Stimulated activated CD4-positive, alpha-beta T cell treated with anti-CD3 and anti-CD28 coated beads, Interleukin-4, amount 100 ng/mL, for 24 hours (primary cell): ENCODE measurements at regions not wholly inside any gene's neighbourhood (a gene's known extent, or its start where the extent isn't known, plus 50 kb on each side); places are given as distances from the start of the nearest gene placed in this dataset.
"Not testable (repeated sequence)": the region's sequence is repeated elsewhere in the genome, so short reads cannot be mapped to it uniquely, and the experiment has no call there.

Source experiments
- DNase-seq: peaks from one replicate; pipeline ENCODE4 v3.0.0-alpha.2; 2020

GRCh38 chr2:118604811-118605210 is 242.6 kb downstream of the EN1 start:
- no peak for DNase-seq

- DNase-seq = no peak
Observed at GRCh38 chr2:118604371-118604770, 243.1 kb downstream of the EN1 start.

- DNase-seq = no peak
Observed at GRCh38 chr2:118599141-118599540, 248.3 kb downstream of the EN1 start.

- DNase-seq = no peak
Observed at GRCh38 chr2:118596620-118597019, 250.8 kb downstream of the EN1 start.

GRCh38 chr2:118593257-118593656 is 254.2 kb downstream of the EN1 start:
- DNase-seq = no peak

- DNase-seq = no peak
Observed at GRCh38 chr2:118591223-118591622, 256.2 kb downstream of the EN1 start.

GRCh38 chr2:118589721-118590120 is 257.7 kb downstream of the EN1 start:
- DNase-seq = no peak

- DNase-seq = no peak
Observed at GRCh38 chr2:118588850-118589249, 258.6 kb downstream of the EN1 start.

- DNase-seq = no peak
Observed at GRCh38 chr2:118586312-118586711, 261.1 kb downstream of the EN1 start.

- DNase-seq = no peak
Observed at GRCh38 chr2:118584877-118585276, 262.6 kb downstream of the EN1 start.

- DNase-seq = no peak
Observed at GRCh38 chr2:118584062-118584749, 263.2 kb downstream of the EN1 start.

GRCh38 chr2:118582058-118582457 is 265.4 kb downstream of the EN1 start:
- no peak for DNase-seq

GRCh38 chr2:118580651-118581050 is 266.8 kb downstream of the EN1 start:
- no peak for DNase-seq

- DNase-seq = no peak
Observed at GRCh38 chr2:118580107-118580506, 267.3 kb downstream of the EN1 start.

GRCh38 chr2:118577202-118577601 is 270.2 kb downstream of the EN1 start:
- no peak for DNase-seq

GRCh38 chr2:118576109-118576855 is 271.2 kb downstream of the EN1 start:
- DNase-seq = no peak

- DNase-seq = not testable (repeated sequence)
Observed at GRCh38 chr2:118572380-118572779, 275.1 kb downstream of the EN1 start.

GRCh38 chr2:118569876-118570535 is 277.4 kb downstream of the EN1 start:
- no peak for DNase-seq

GRCh38 chr2:118568700-118569099 is 278.7 kb downstream of the EN1 start:
- DNase-seq = no peak

- DNase-seq = no peak
Observed at GRCh38 chr2:118565786-118566540, 281.5 kb downstream of the EN1 start.

GRCh38 chr2:118565301-118565700 is 282.1 kb downstream of the EN1 start:
- no peak for DNase-seq

- no peak for DNase-seq
Observed at GRCh38 chr2:118562144-118562543, 285.3 kb downstream of the EN1 start.

GRCh38 chr2:118558846-118559245 is 288.6 kb downstream of the EN1 start:
- DNase-seq = no peak
